ENCODE measurements at regions not wholly inside any gene's neighbourhood (a gene's known extent, or its start where the extent isn't known, plus 50 kb on each side); places are given as distances from the start of the nearest gene placed in this dataset.
"Not testable (repeated sequence)": the region's sequence is repeated elsewhere in the genome, so short reads cannot be mapped to it uniquely, and the experiment has no call there.

- FAIRE-seq; ATAC-seq; intact Hi-C loops (cut with micrococcal nuclease); H3K4me1 ChIP-seq (replicated peaks in 1 of 2; ENCODE audit: control insufficient read depth in 2 of 2, insufficient read depth in 2 of 2, low read length in 2 of 2); H3K27ac ChIP-seq (ENCODE audit: extremely low read depth, low read depth, low read length); H4K20me1 ChIP-seq (replicated peaks; ENCODE audit: control insufficient read depth, insufficient read depth, low read length); BruUV-seq (replicated peaks); H3K4me2 ChIP-seq (ENCODE audit: insufficient read depth, low read length); H3K9me1 ChIP-seq (ENCODE audit: control insufficient read depth, insufficient read depth, low read length); DNase-seq (ENCODE audit: extremely low read depth in 1 of 4, low spot score in 3 of 4); H3K27me3 ChIP-seq (ENCODE audit: control insufficient read depth in 2 of 2, insufficient read depth in 2 of 2, low read length in 2 of 2); POLR2A ChIA-PET; H3K9me3 ChIP-seq (replicated peaks; ENCODE audit: control insufficient read depth, insufficient read depth, low read depth, low read length); CTCF ChIA-PET (ENCODE audit: low intra/inter-chr PET ratio); H3K4me3 ChIP-seq; H3K79me2 ChIP-seq (ENCODE audit: control insufficient read depth, insufficient read depth, low read length); in situ Hi-C loops (cut with MboI); H3K9ac ChIP-seq (ENCODE audit: insufficient read depth in 1 of 2, low read depth in 2 of 2, low read length in 2 of 2); H3K36me3 ChIP-seq (ENCODE audit: control insufficient read depth, insufficient read depth, low read length); H2AFZ ChIP-seq (ENCODE audit: low read depth, low read length): not testable (repeated sequence)
- TF ChIP-seq, protein P1, sequence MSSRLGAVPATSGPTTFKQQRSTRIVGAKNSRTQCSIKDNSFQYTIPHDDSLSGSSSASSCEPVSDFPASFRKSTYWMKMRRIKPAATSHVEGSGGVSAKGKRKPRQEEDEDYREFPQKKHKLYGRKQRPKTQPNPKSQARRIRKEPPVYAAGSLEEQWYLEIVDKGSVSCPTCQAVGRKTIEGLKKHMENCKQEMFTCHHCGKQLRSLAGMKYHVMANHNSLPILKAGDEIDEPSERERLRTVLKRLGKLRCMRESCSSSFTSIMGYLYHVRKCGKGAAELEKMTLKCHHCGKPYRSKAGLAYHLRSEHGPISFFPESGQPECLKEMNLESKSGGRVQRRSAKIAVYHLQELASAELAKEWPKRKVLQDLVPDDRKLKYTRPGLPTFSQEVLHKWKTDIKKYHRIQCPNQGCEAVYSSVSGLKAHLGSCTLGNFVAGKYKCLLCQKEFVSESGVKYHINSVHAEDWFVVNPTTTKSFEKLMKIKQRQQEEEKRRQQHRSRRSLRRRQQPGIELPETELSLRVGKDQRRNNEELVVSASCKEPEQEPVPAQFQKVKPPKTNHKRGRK (tag; IDR thresholded peaks at IDR 0.05) = peak; percentile 91
These were observed 126.6 kb upstream of the NOTCH2NLA start for GRCh38 chr1:146355373-146355772.

DNA sequence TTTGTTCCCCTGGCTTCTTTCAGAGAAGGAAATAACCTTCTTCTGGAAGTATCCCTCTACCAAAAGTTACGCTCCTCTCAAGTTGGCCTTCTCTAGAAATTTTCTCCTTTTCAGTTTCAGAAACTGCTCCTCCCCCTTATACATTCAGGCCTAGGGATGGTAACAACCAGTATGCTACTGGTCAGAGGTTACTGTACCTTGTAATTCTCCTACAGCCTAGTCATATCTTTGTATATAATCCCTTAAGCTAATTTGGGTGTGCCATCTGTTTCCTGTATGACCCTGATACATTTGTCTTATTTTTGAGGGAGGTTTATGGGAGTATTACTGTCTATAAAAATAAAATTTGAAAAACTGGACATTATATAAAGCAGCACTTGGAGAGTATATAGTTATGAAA lies 98.0 kb upstream of the NOTCH2NLA start:
- FAIRE-seq = not testable (repeated sequence)

GRCh38 chr1:146324463-146324862 lies 95.6 kb upstream of the NOTCH2NLA start:
- in situ Hi-C loops (cut with MboI) = loop anchor here (25.0 kb wide), 1 partner anchor 287 kb away; no protein-coding TSS in a partner anchor
- H3K4me1 ChIP-seq (replicated peaks in 1 of 2; ENCODE audit: control insufficient read depth in 2 of 2, insufficient read depth in 2 of 2, low read length in 2 of 2); POLR2A ChIA-PET; H3K79me2 ChIP-seq (ENCODE audit: control insufficient read depth, insufficient read depth, low read length); H3K4me2 ChIP-seq (ENCODE audit: insufficient read depth, low read length); H3K4me3 ChIP-seq; H3K9me3 ChIP-seq (replicated peaks; ENCODE audit: control insufficient read depth, insufficient read depth, low read depth, low read length); ATAC-seq; BruUV-seq (replicated peaks); H2AFZ ChIP-seq (ENCODE audit: low read depth, low read length); CTCF ChIA-PET (ENCODE audit: low intra/inter-chr PET ratio); H3K27me3 ChIP-seq (ENCODE audit: control insufficient read depth in 2 of 2, insufficient read depth in 2 of 2, low read length in 2 of 2); H4K20me1 ChIP-seq (replicated peaks; ENCODE audit: control insufficient read depth, insufficient read depth, low read length); H3K36me3 ChIP-seq (ENCODE audit: control insufficient read depth, insufficient read depth, low read length); H3K9me1 ChIP-seq (ENCODE audit: control insufficient read depth, insufficient read depth, low read length); H3K9ac ChIP-seq (ENCODE audit: insufficient read depth in 1 of 2, low read depth in 2 of 2, low read length in 2 of 2); intact Hi-C loops (cut with micrococcal nuclease); FAIRE-seq; DNase-seq (ENCODE audit: extremely low read depth in 1 of 4, low spot score in 3 of 4); H3K27ac ChIP-seq (ENCODE audit: extremely low read depth, low read depth, low read length): not testable (repeated sequence)
- WGBS (ENCODE audit: insufficient coverage, low coverage, missing lambda C conversion rate) = 40% methylated on average over 1 of the region's 2 CpGs

More for the DNA sequence above, 98.0 kb upstream of the NOTCH2NLA start:
- H3K4me3 ChIP-seq; BruUV-seq (replicated peaks); H3K27me3 ChIP-seq (ENCODE audit: control insufficient read depth in 2 of 2, insufficient read depth in 2 of 2, low read length in 2 of 2); H3K9ac ChIP-seq (ENCODE audit: insufficient read depth in 1 of 2, low read depth in 2 of 2, low read length in 2 of 2); intact Hi-C loops (cut with micrococcal nuclease); H3K36me3 ChIP-seq (ENCODE audit: control insufficient read depth, insufficient read depth, low read length); CTCF ChIA-PET (ENCODE audit: low intra/inter-chr PET ratio); POLR2A ChIA-PET; H3K4me1 ChIP-seq (replicated peaks in 1 of 2; ENCODE audit: control insufficient read depth in 2 of 2, insufficient read depth in 2 of 2, low read length in 2 of 2); H3K9me1 ChIP-seq (ENCODE audit: control insufficient read depth, insufficient read depth, low read length); H2AFZ ChIP-seq (ENCODE audit: low read depth, low read length); in situ Hi-C loops (cut with MboI); H3K4me2 ChIP-seq (ENCODE audit: insufficient read depth, low read length); H3K9me3 ChIP-seq (replicated peaks; ENCODE audit: control insufficient read depth, insufficient read depth, low read depth, low read length); H4K20me1 ChIP-seq (replicated peaks; ENCODE audit: control insufficient read depth, insufficient read depth, low read length); DNase-seq (ENCODE audit: extremely low read depth in 1 of 4, low spot score in 3 of 4); H3K27ac ChIP-seq (ENCODE audit: extremely low read depth, low read depth, low read length); H3K79me2 ChIP-seq (ENCODE audit: control insufficient read depth, insufficient read depth, low read length): not testable (repeated sequence)
- ATAC-seq = 0 out of 3 replicates have a peak, but pooled peaks have one; percentile 34
- no CpG with 5 or more reads among the region's 1 CpG for WGBS (ENCODE audit: insufficient coverage, low coverage, missing lambda C conversion rate)

DNA sequence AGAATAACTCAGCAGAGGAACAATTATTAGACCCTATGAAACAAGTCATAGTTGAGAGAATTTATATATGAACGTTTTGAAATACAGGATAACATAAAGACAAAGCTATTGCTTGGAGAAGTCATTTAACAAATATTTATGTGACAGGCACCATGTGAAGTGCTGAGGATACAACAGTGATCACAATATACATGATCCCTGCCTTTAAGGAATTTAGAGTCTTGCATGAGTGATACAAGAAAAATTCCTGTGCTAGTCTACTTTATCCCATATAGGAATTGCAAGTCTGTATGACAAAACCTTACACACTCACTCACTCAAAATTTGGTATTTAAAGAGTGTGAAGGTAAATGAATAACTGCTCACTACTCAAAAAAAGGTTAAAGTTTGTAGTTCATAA lies 94.5 kb upstream of the NOTCH2NLA start:
- H3K4me1 ChIP-seq (replicated peaks in 1 of 2; ENCODE audit: control insufficient read depth in 2 of 2, insufficient read depth in 2 of 2, low read length in 2 of 2); POLR2A ChIA-PET; H3K9ac ChIP-seq (ENCODE audit: insufficient read depth in 1 of 2, low read depth in 2 of 2, low read length in 2 of 2); H3K9me3 ChIP-seq (replicated peaks; ENCODE audit: control insufficient read depth, insufficient read depth, low read depth, low read length); H3K4me3 ChIP-seq; H3K79me2 ChIP-seq (ENCODE audit: control insufficient read depth, insufficient read depth, low read length); H2AFZ ChIP-seq (ENCODE audit: low read depth, low read length); BruUV-seq (replicated peaks); H3K27ac ChIP-seq (ENCODE audit: extremely low read depth, low read depth, low read length); H3K36me3 ChIP-seq (ENCODE audit: control insufficient read depth, insufficient read depth, low read length); FAIRE-seq; H4K20me1 ChIP-seq (replicated peaks; ENCODE audit: control insufficient read depth, insufficient read depth, low read length); CTCF ChIA-PET (ENCODE audit: low intra/inter-chr PET ratio); DNase-seq (ENCODE audit: extremely low read depth in 1 of 4, low spot score in 3 of 4); H3K9me1 ChIP-seq (ENCODE audit: control insufficient read depth, insufficient read depth, low read length); H3K27me3 ChIP-seq (ENCODE audit: control insufficient read depth in 2 of 2, insufficient read depth in 2 of 2, low read length in 2 of 2); intact Hi-C loops (cut with micrococcal nuclease); ATAC-seq; H3K4me2 ChIP-seq (ENCODE audit: insufficient read depth, low read length): not testable (repeated sequence)
- in situ Hi-C loops (cut with MboI) = loop anchor here (25.0 kb wide), 1 partner anchor 286 kb away; no protein-coding TSS in a partner anchor
- WGBS (ENCODE audit: insufficient coverage, low coverage, missing lambda C conversion rate) = no CpG with 5 or more reads among the region's 1 CpG

Data from K562 (cell line).